ENCODE measurements at regions not wholly inside any gene's neighbourhood (a gene's known extent, or its start where the extent isn't known, plus 50 kb on each side); places are given as distances from the start of the nearest gene placed in this dataset.

GRCh38 chr15:57883701-57884100 is 177.2 kb downstream of the POLR2M start:
- no peak for ATAC-seq

More at GRCh38 chr15:57883701-57884100, 177.2 kb downstream of the POLR2M start:
- H3K4me1 ChIP-seq (ENCODE audit: insufficient read depth, low read length), result no peaks in the 10 kb centered on the region
- FAIRE-seq, result no peak
- H3K9ac ChIP-seq (ENCODE audit: insufficient read depth, low read depth, low read length), result no peak overlapping the region
- H4K20me1 ChIP-seq (ENCODE audit: insufficient read depth, low read length), result no peaks in the 10 kb centered on the region
- no peaks in the 10 kb centered on the region for H3K36me3 ChIP-seq (replicated peaks in 1 of 2; ENCODE audit: control insufficient read depth in 1 of 2, insufficient read depth in 2 of 2, low read length in 2 of 2)
- intact Hi-C loops (cut with micrococcal nuclease; ENCODE audit: unreplicated experiment) (no loop called here), in situ Hi-C loops (cut with HindIII; ENCODE audit: extremely low pct_ligation_motif_present, low pct_unique_long_range_greater_than_20kb) (no loop called here)
- ChIA-PET CTCF (ENCODE audit: low intra/inter-chr PET ratio, low total read pairs) (no interaction called here), POLR2A (no interaction called here)
- H3K27me3 ChIP-seq (ENCODE audit: control insufficient read depth in 1 of 2, insufficient read depth in 2 of 2, low read length in 2 of 2), result peaks cover 0 to 21% of the 10 kb centered on the region in 2 experiments
- H3K79me2 ChIP-seq (ENCODE audit: insufficient read depth, low read length), result no peaks in the 10 kb centered on the region
- H2AFZ ChIP-seq (ENCODE audit: low read length), result no peak overlapping the region
- no peaks in the 10 kb centered on the region for H3K9me3 ChIP-seq (ENCODE audit: low read length)
- BruUV-seq (replicated peaks), result no TSS peak
- H3K4me2 ChIP-seq (ENCODE audit: low read depth, low read length), result no peak overlapping the region
- H3K4me3 ChIP-seq (replicated peaks in 1 of 3; ENCODE audit: insufficient read depth in 1 of 3, low read depth in 2 of 3, low read length in 3 of 3), result no peak overlapping the region
- WGBS (ENCODE audit: low lambda C conversion rate), result 7% methylated on average over 1 of the region's 1 CpG
- TF ChIP-seq ZBTB39 (CRISPR knock-in tag; IDR thresholded peaks at IDR 0.05) (no peak), NR2F2 (IDR thresholded peaks at IDR 0.05; ENCODE audit: borderline replicate concordance, low read depth) (no peak), HOXA3 (CRISPR knock-in tag; IDR thresholded peaks at IDR 0.05) (no peak), BRF2 (CRISPR knock-in tag; IDR thresholded peaks at IDR 0.05) (no peak), ZNF33B (CRISPR knock-in tag; IDR thresholded peaks at IDR 0.05) (no peak), ZNF101 (CRISPR knock-in tag; IDR thresholded peaks at IDR 0.05; ENCODE audit: borderline replicate concordance, low read depth) (no peak), ZC3H13 (CRISPR knock-in tag; IDR thresholded peaks at IDR 0.05) (no peak), NFATC3 (CRISPR knock-in tag; IDR thresholded peaks at IDR 0.05) (no peak), BATF2 (CRISPR knock-in tag; IDR thresholded peaks at IDR 0.05) (no peak), ZSCAN29 (CRISPR knock-in tag; conservative IDR thresholded peaks at IDR 0.05) (no peak), TERF1 (CRISPR knock-in tag; IDR thresholded peaks at IDR 0.05) (no peak), NCOA2 (CRISPR knock-in tag; IDR thresholded peaks at IDR 0.05) (no peak), NFIB (CRISPR knock-in tag; IDR thresholded peaks at IDR 0.05; ENCODE audit: borderline replicate concordance) (no peak), MXD1 (CRISPR knock-in tag; IDR thresholded peaks at IDR 0.05) (no peak), ADNP (CRISPR knock-in tag; IDR thresholded peaks at IDR 0.05) (no peak), CCAR2 (optimal IDR thresholded peaks at IDR 0.05; ENCODE audit: low read depth, low read length) (no peak), ZBTB8A (CRISPR knock-in tag; IDR thresholded peaks at IDR 0.05; ENCODE audit: borderline replicate concordance, low read depth) (no peak)
- no peak for DNase-seq (ENCODE audit: low spot score)
- H3K27ac ChIP-seq (ENCODE audit: extremely low read length, insufficient read depth, low read length), result no peak overlapping the region

Measured in HepG2 (cell line).